ENCODE measurements at regions not wholly inside any gene's neighbourhood (a gene's known extent, or its start where the extent isn't known, plus 50 kb on each side); places are given as distances from the start of the nearest gene placed in this dataset.

- TF ChIP-seq CTCF (conservative IDR thresholded peaks at IDR 0.05; ENCODE audit: low read depth, low read length) = no peak
- no peak for TF ChIP-seq EZH2 (IDR thresholded peaks at IDR 0.05; ENCODE audit: low read length, unreplicated experiment)
- no peak for TF ChIP-seq EZH2phosphoT487 (IDR thresholded peaks at IDR 0.05; ENCODE audit: borderline replicate concordance, low read length)
Measured at GRCh38 chr2:145126146-145126545, 606.2 kb upstream of the ZEB2 start.

Measured in PC-3 (cell line).